Endodermal cell (in vitro differentiated cells): ENCODE measurements at regions not wholly inside any gene's neighbourhood (a gene's known extent, or its start where the extent isn't known, plus 50 kb on each side); places are given as distances from the start of the nearest gene placed in this dataset.

Experiments used
- DNase-seq: peaks from one replicate; pipeline ENCODE4 v3.0.0-alpha.2; 2017
- H3K27ac ChIP-seq: 2 replicates; pipeline ENCODE4 v1.5.1; 2013; ENCODE audit warnings: mild to moderate bottlenecking, low read depth, low read length, moderate library complexity
- H3K27me3 ChIP-seq: 2 replicates; pipeline ENCODE4 v1.6.1; 2013; ENCODE audit warnings: mild to moderate bottlenecking, low read length, moderate library complexity; ENCODE audit not compliant: insufficient read depth, control insufficient read depth, poor library complexity, severe bottlenecking
- H3K36me3 ChIP-seq: 2 replicates; pipeline ENCODE4 v1.7.0; 2013; ENCODE audit warnings: mild to moderate bottlenecking, low read length, moderate library complexity; ENCODE audit not compliant: control insufficient read depth, insufficient read depth
- H3K4me1 ChIP-seq: one replicate; pipeline ENCODE4 v1.7.0; 2013; ENCODE audit warnings: low read length; ENCODE audit not compliant: control insufficient read depth, insufficient read depth
- H3K4me3 ChIP-seq: 2 replicates; pipeline ENCODE4 v1.5.1; 2013; ENCODE audit warnings: mild to moderate bottlenecking, low read length, moderate library complexity
- H3K9ac ChIP-seq: 2 replicates; pipeline ENCODE4 v1.6.1; 2013; ENCODE audit warnings: mild to moderate bottlenecking, low read length, moderate library complexity; ENCODE audit not compliant: poor library complexity, severe bottlenecking; ENCODE audit errors: extremely low read depth
- H3K9me3 ChIP-seq: 2 replicates; pipeline ENCODE4 v1.6.1; 2013; ENCODE audit warnings: mild to moderate bottlenecking, low read length, moderate library complexity; ENCODE audit not compliant: control insufficient read depth
- H3K27ac Mint-ChIP-seq: 2 replicates; pipeline ENCODE4 v1.8.0; 2020; ENCODE audit warnings: mixed read lengths
- H3K27me3 Mint-ChIP-seq: 2 replicates; pipeline ENCODE4 v1.8.0; 2021; ENCODE audit warnings: mild to moderate bottlenecking, mixed read lengths; ENCODE audit not compliant: insufficient read depth
- H3K36me3 Mint-ChIP-seq: 2 replicates; pipeline ENCODE4 v1.8.0; 2020; ENCODE audit warnings: low read depth, mixed read lengths
- H3K4me1 Mint-ChIP-seq: 2 replicates; pipeline ENCODE4 v1.8.0; 2020; ENCODE audit warnings: mixed read lengths
- H3K4me3 Mint-ChIP-seq: 2 replicates; pipeline ENCODE4 v1.8.0; 2020; ENCODE audit warnings: mild to moderate bottlenecking, moderate library complexity, mixed read lengths
- H3K9me3 Mint-ChIP-seq: 2 replicates; pipeline ENCODE4 v1.8.0; 2020; ENCODE audit warnings: mild to moderate bottlenecking, mixed read lengths
- CTCF ChIP-seq: fragments of 200-600 bp; sonication (generic); conservative IDR thresholded peaks from 2 replicates; pipeline ENCODE4 v1.5.0; 2021; ENCODE audit warnings: antibody characterized with exemption, mild to moderate bottlenecking
- WGBS, 2 experiments: methylation state at CpG; one replicate each; pipeline versions ENCODE4 v1.1.5 to v1.1.7; 2013; ENCODE audit warnings: missing lambda C conversion rate in 2 of 2, mixed read lengths in 1 of 2; ENCODE audit not compliant: insufficient coverage in 1 of 2, insufficient read length in 1 of 2; 5-methylcytosine and 5-hydroxymethylcytosine counted together

DNA sequence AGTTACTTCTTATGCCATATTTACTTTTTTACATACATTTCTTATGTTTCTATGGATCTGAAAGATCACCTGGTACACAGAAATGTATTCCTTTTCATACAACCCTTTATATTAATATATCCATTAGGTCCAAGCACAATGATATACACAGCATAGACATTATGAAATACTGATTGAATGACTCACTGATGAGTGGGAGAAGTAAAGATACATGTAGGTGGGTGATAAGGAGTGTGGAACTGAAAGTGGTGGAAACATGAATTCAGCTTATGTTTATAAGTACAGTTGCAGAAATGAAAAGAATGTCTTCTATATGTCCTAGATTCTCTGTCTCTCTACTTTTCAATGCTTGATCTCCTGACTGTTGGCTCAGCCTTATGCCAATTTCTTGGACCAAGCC, 87.9 kb downstream of the YIPF7 start:
- Histone ChIP-seq H3K9me3 (no peaks in the 10 kb centered on the region), H3K27me3 (no peaks in the 10 kb centered on the region), H3K9ac (no peak overlapping the region), H3K4me1 (no peaks in the 10 kb centered on the region), H3K36me3 (no peaks in the 10 kb centered on the region), H3K4me3 (no peak overlapping the region), H3K27ac (no peak overlapping the region)
- no peak for DNase-seq
- H3K36me3 Mint-ChIP-seq, result no peaks in the 10 kb centered on the region
- H3K27me3 Mint-ChIP-seq, result no peaks in the 10 kb centered on the region
- H3K9me3 Mint-ChIP-seq, result no peaks in the 10 kb centered on the region
- no peak overlapping the region for H3K4me3 Mint-ChIP-seq
- H3K4me1 Mint-ChIP-seq, result no peaks in the 10 kb centered on the region
- no peak overlapping the region for H3K27ac Mint-ChIP-seq
- TF ChIP-seq CTCF, result no peak

- no peak overlapping the region for H3K27ac ChIP-seq
- Mint-ChIP-seq H3K36me3 (no peaks in the 10 kb centered on the region), H3K4me1 (no peaks in the 10 kb centered on the region), H3K4me3 (no peak overlapping the region), H3K9me3 (no peaks in the 10 kb centered on the region), H3K27me3 (no peaks in the 10 kb centered on the region), H3K27ac (no peak overlapping the region)
- H3K27me3 ChIP-seq, result no peaks in the 10 kb centered on the region
- no peak overlapping the region for H3K4me3 ChIP-seq
- no peak overlapping the region for H3K9ac ChIP-seq
- no peak for TF ChIP-seq CTCF
- peaks cover 2% of the 10 kb centered on the region for H3K4me1 ChIP-seq
- no peaks in the 10 kb centered on the region for H3K36me3 ChIP-seq
- 100% methylated on average over 1 of the region's 1 CpG; no CpG with 5 or more reads in 1 of the 2 experiments for WGBS, 2 experiments
- no peak for DNase-seq
- H3K9me3 ChIP-seq, result no peaks in the 10 kb centered on the region
These were observed 93.3 kb downstream of the YIPF7 start for GRCh38 chr4:44558031-44558605.

DNA sequence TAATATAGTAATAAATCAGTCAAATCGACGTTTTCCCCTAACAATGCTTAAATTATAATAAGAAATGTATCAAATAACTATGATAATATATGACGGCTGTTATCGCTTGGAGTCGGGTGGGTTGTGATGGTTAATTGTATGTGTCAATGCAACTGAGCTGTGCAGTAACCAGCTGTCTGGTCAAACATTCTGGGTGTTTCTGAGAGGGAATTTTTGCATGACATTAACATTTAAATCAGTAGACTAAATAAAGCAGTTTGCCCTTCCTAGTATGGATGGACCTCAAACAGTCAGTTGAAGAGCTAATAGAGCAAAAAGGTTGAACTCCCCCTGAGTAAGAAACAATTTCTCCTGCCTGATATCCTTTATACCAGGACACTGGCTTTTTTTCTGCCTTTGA, 96.7 kb downstream of the YIPF7 start:
- DNase-seq, result no peak
- TF ChIP-seq CTCF, result no peak
- H3K9me3 Mint-ChIP-seq, result no peaks in the 10 kb centered on the region
- peaks cover 2% of the 10 kb centered on the region for H3K4me1 ChIP-seq
- no peaks in the 10 kb centered on the region for H3K36me3 Mint-ChIP-seq
- H3K27me3 Mint-ChIP-seq, result no peaks in the 10 kb centered on the region
- no peaks in the 10 kb centered on the region for H3K4me1 Mint-ChIP-seq
- no peaks in the 10 kb centered on the region for H3K27me3 ChIP-seq
- no peak overlapping the region for H3K4me3 Mint-ChIP-seq
- no peak overlapping the region for H3K27ac ChIP-seq
- no peaks in the 10 kb centered on the region for H3K9me3 ChIP-seq
- 100% methylated on average over 3 of the region's 5 CpGs; no CpG with 5 or more reads in 1 of the 2 experiments for WGBS, 2 experiments
- no peak overlapping the region for H3K9ac ChIP-seq
- H3K4me3 ChIP-seq, result no peak overlapping the region
- H3K36me3 ChIP-seq, result no peaks in the 10 kb centered on the region
- no peak overlapping the region for H3K27ac Mint-ChIP-seq
